ENCODE measurements at regions not wholly inside any gene's neighbourhood (a gene's known extent, or its start where the extent isn't known, plus 50 kb on each side); places are given as distances from the start of the nearest gene placed in this dataset.
"Not testable (repeated sequence)": the region's sequence is repeated elsewhere in the genome, so short reads cannot be mapped to it uniquely, and the experiment has no call there.

GRCh38 chr5:17860660-17861315 is 226.5 kb downstream of the TAF11L14 start:
- no peak overlapping the region for H2BK5ac ChIP-seq (ENCODE audit: insufficient read length, low read length)
- peaks cover 12 to 13% of the 10 kb centered on the region in 2 experiments for H3K9me3 Mint-ChIP-seq
- H2BK15ac ChIP-seq (ENCODE audit: low read depth, low read length): no peak overlapping the region
- H3K23me2 ChIP-seq (ENCODE audit: insufficient read length, low read depth, low read length, poor library complexity, severe bottlenecking): no peaks in the 10 kb centered on the region
- H4K8ac ChIP-seq (replicated peaks; ENCODE audit: insufficient read length, low read depth, low read length): no peak overlapping the region
- H2BK120ac ChIP-seq (ENCODE audit: low read depth, low read length, poor library complexity, severe bottlenecking): no peak overlapping the region
- H2AK5ac ChIP-seq (ENCODE audit: insufficient read length, low read length): no peak overlapping the region
- H3K4me3 Mint-ChIP-seq: no peak overlapping the region
- no peak overlapping the region for H3K9ac ChIP-seq (ENCODE audit: extremely low read depth, insufficient read length, low read length)
- peaks cover 6 to 17% (median 10%) of the 10 kb centered on the region in 3 experiments for H3K36me3 Mint-ChIP-seq (ENCODE audit: insufficient read depth in 1 of 3, low read depth in 3 of 3)
- H2BK12ac ChIP-seq (ENCODE audit: insufficient read length, low read depth, low read length): no peak overlapping the region
- no peak overlapping the region for H3K27ac ChIP-seq (ENCODE audit: insufficient read length, low read depth, low read length)
- H4K20me1 ChIP-seq (ENCODE audit: control insufficient read depth, insufficient read depth, insufficient read length): no peaks in the 10 kb centered on the region
- no peak overlapping the region for H3K23ac ChIP-seq (ENCODE audit: insufficient read length, low read depth, low read length)
- TF ChIP-seq CTCF (conservative IDR thresholded peaks at IDR 0.05): no peak
- H3K56ac ChIP-seq (ENCODE audit: insufficient read length, low read depth, low read length): no peak overlapping the region
- no peak overlapping the region for H3K4ac ChIP-seq (ENCODE audit: low read depth, low read length)
- DNase-seq: no peak
- no peak overlapping the region for H3K18ac ChIP-seq (ENCODE audit: insufficient read length, low read depth, low read length)
- H3T11ph ChIP-seq (ENCODE audit: low read length): no peak overlapping the region
- H3K4me1 ChIP-seq (ENCODE audit: insufficient read depth, low read length): no peaks in the 10 kb centered on the region
- no peaks in the 10 kb centered on the region for H3K27me3 ChIP-seq (ENCODE audit: insufficient read depth, low read length)
- no peak overlapping the region for H2AFZ ChIP-seq (ENCODE audit: low read length)
- no peak overlapping the region for H4K91ac ChIP-seq (ENCODE audit: insufficient read length, low read depth, low read length)
- no peaks in the 10 kb centered on the region; the same call in 1 of the 2 replicates for H3K27me3 Mint-ChIP-seq (ENCODE audit: low read depth)
- no peak overlapping the region for H3K14ac ChIP-seq (ENCODE audit: insufficient read depth, low read length)
- H2BK20ac ChIP-seq (ENCODE audit: low read depth, low read length, poor library complexity, severe bottlenecking): no peak overlapping the region
- no peaks in the 10 kb centered on the region for H3K9me3 ChIP-seq (ENCODE audit: control insufficient read depth, low read depth, low read length)
- H3K27ac Mint-ChIP-seq: no peak overlapping the region
- no peaks in the 10 kb centered on the region for H3K79me1 ChIP-seq (ENCODE audit: insufficient read depth, low read depth, low read length, poor library complexity, severe bottlenecking)
- H3K79me2 ChIP-seq (ENCODE audit: insufficient read depth, low read length): no peaks in the 10 kb centered on the region
- H3K4me1 Mint-ChIP-seq: no peaks in the 10 kb centered on the region
- H4K5ac ChIP-seq (ENCODE audit: insufficient read length, low read depth, low read length): no peak overlapping the region
- no peak overlapping the region for H3K4me2 ChIP-seq (ENCODE audit: insufficient read depth, insufficient read length, low read length)
- WGBS (ENCODE audit: extremely low coverage, insufficient read length, low lambda C conversion rate): no CpG with 5 or more reads among the region's 2 CpGs

GRCh38 chr5:17864903-17865302 is 230.6 kb downstream of the TAF11L14 start:
- DNase-seq: not testable (repeated sequence)

More at GRCh38 chr5:17864903-17865302, 230.6 kb downstream of the TAF11L14 start:
- not testable (repeated sequence) for H3K27me3 ChIP-seq (ENCODE audit: insufficient read depth, low read length); H2BK120ac ChIP-seq (ENCODE audit: low read depth, low read length, poor library complexity, severe bottlenecking); H3K4ac ChIP-seq (ENCODE audit: low read depth, low read length); H3K18ac ChIP-seq (ENCODE audit: insufficient read length, low read depth, low read length); H2BK5ac ChIP-seq (ENCODE audit: insufficient read length, low read length); H2BK20ac ChIP-seq (ENCODE audit: low read depth, low read length, poor library complexity, severe bottlenecking); H4K20me1 ChIP-seq (ENCODE audit: control insufficient read depth, insufficient read depth, insufficient read length); H3K9ac ChIP-seq (ENCODE audit: extremely low read depth, insufficient read length, low read length); H3K4me3 Mint-ChIP-seq; H2BK12ac ChIP-seq (ENCODE audit: insufficient read length, low read depth, low read length); H3K4me1 ChIP-seq (ENCODE audit: insufficient read depth, low read length); H3K27ac ChIP-seq (ENCODE audit: insufficient read length, low read depth, low read length); H3K27ac Mint-ChIP-seq; H4K91ac ChIP-seq (ENCODE audit: insufficient read length, low read depth, low read length); H3K79me2 ChIP-seq (ENCODE audit: insufficient read depth, low read length); H3K9me3 ChIP-seq (ENCODE audit: control insufficient read depth, low read depth, low read length); H3K4me1 Mint-ChIP-seq; H3K23ac ChIP-seq (ENCODE audit: insufficient read length, low read depth, low read length); H3K23me2 ChIP-seq (ENCODE audit: insufficient read length, low read depth, low read length, poor library complexity, severe bottlenecking); H3K27me3 Mint-ChIP-seq (ENCODE audit: low read depth); H2BK15ac ChIP-seq (ENCODE audit: low read depth, low read length); H3K56ac ChIP-seq (ENCODE audit: insufficient read length, low read depth, low read length); H4K8ac ChIP-seq (replicated peaks; ENCODE audit: insufficient read length, low read depth, low read length); H3T11ph ChIP-seq (ENCODE audit: low read length); H3K14ac ChIP-seq (ENCODE audit: insufficient read depth, low read length); H3K79me1 ChIP-seq (ENCODE audit: insufficient read depth, low read depth, low read length, poor library complexity, severe bottlenecking); H2AFZ ChIP-seq (ENCODE audit: low read length); H4K5ac ChIP-seq (ENCODE audit: insufficient read length, low read depth, low read length); H3K4me2 ChIP-seq (ENCODE audit: insufficient read depth, insufficient read length, low read length); H2AK5ac ChIP-seq (ENCODE audit: insufficient read length, low read length)
- Mint-ChIP-seq H3K9me3 (peaks cover 20 to 26% of the 10 kb centered on the region in 2 experiments), H3K36me3 (ENCODE audit: insufficient read depth in 1 of 3, low read depth in 3 of 3) (peaks cover 6 to 24% (median 14%) of the 10 kb centered on the region in 3 experiments)
- WGBS (ENCODE audit: extremely low coverage, insufficient read length, low lambda C conversion rate): no CpG with 5 or more reads among the region's 2 CpGs

All from H9 (cell line).